Uterus (tissue), 3 donors: ENCODE measurements at regions not wholly inside any gene's neighbourhood (a gene's known extent, or its start where the extent isn't known, plus 50 kb on each side); places are given as distances from the start of the nearest gene placed in this dataset.
A peak's percentile ranks its signal among the peaks of the same experiment; 100 is the strongest.

Experiments
- DNase-seq, 2 donors: peaks; one replicate each; pipeline ENCODE4 v3.0.0-alpha.2; 2019 to 2020
- H3K27ac ChIP-seq, 2 donors: fragments of 200-600 bp; sonication (generic); 1 replicate in 1 of 2; 2 replicates in 1 of 2; pipeline ENCODE4 v1.5.1; 2016 to 2018
- H3K27me3 ChIP-seq, 2 donors: fragments of 200-600 bp; sonication (generic); one replicate each; pipeline ENCODE4 v1.5.1; 2018 to 2019; ENCODE audit warnings: control low read depth in 1 of 2
- H3K36me3 ChIP-seq, 2 donors: fragments of 200-600 bp; sonication (generic); one replicate each; pipeline ENCODE4 v1.5.1; 2019; ENCODE audit warnings: control low read depth in 1 of 2
- H3K4me1 ChIP-seq, 2 donors: fragments of 200-600 bp; sonication (generic); one replicate each; pipeline ENCODE4 v1.5.1; 2018 to 2019; ENCODE audit warnings: control low read depth in 1 of 2
- H3K4me3 ChIP-seq, 2 donors: fragments of 200-600 bp; sonication (generic); 1 replicate in 1 of 2; 2 replicates in 1 of 2; pipeline ENCODE4 v1.5.1; 2018 to 2019; ENCODE audit warnings: mild to moderate bottlenecking in 1 of 2
- H3K9me3 ChIP-seq, 2 donors: fragments of 200-600 bp; sonication (generic); one replicate each; pipeline ENCODE4 v1.5.1; 2019; ENCODE audit warnings: control low read depth in 1 of 2
- CTCF ChIP-seq, 4 experiments: fragments of 200-600 bp in 2 of 4; fragments of 450-650 bp in 2 of 4; sonication (generic) in 2 of 4; IDR thresholded peaks; one replicate each; pipeline ENCODE4 v1.5.1; 2016 to 2019; ENCODE audit warnings: antibody characterized with exemption in 4 of 4, mild to moderate bottlenecking in 2 of 4, moderate library complexity in 1 of 4
- POLR2A ChIP-seq, 2 donors: fragments of 450-650 bp; IDR thresholded peaks; one replicate each; pipeline ENCODE4 v1.6.1; 2016; ENCODE audit warnings: antibody characterized with exemption in 2 of 2, mild to moderate bottlenecking in 1 of 2, moderate library complexity in 1 of 2
- intact Hi-C: fragments of 100-400 bp; cut with DNase I; formaldehyde crosslinking; loops from one replicate; pipeline ENCODE4 v1.15.1; 2023; ENCODE audit warnings: low total_unique reads
- donor health status: DM: yes; HTN: yes; CAD: no.

GRCh38 chr12:115323223-115323905 lies 639.4 kb upstream of the TBX3 start:
- H3K4me1 ChIP-seq = no peaks in the 10 kb centered on the region
- H3K36me3 ChIP-seq = no peaks in the 10 kb centered on the region
- no peak overlapping the region for H3K4me3 ChIP-seq
- H3K9me3 ChIP-seq = no peaks in the 10 kb centered on the region
- intact Hi-C loops = no loop called here
- DNase-seq = no peak
- TF ChIP-seq POLR2A (IDR thresholded peaks at IDR 0.05) = no peak
- TF ChIP-seq CTCF (IDR thresholded peaks at IDR 0.05) = no peak
- H3K27me3 ChIP-seq = no peaks in the 10 kb centered on the region
- H3K27ac ChIP-seq = no peak overlapping the region

GRCh38 chr12:115322275-115322674 lies 638.3 kb upstream of the TBX3 start:
- H3K4me1 ChIP-seq = no peaks in the 10 kb centered on the region
- no peaks in the 10 kb centered on the region for H3K36me3 ChIP-seq
- no peak overlapping the region for H3K27ac ChIP-seq
- no peak for DNase-seq
- intact Hi-C loops = no loop called here
- H3K4me3 ChIP-seq = no peak overlapping the region
- TF ChIP-seq POLR2A (IDR thresholded peaks at IDR 0.05) = no peak
- TF ChIP-seq CTCF (IDR thresholded peaks at IDR 0.05) = no peak
- H3K27me3 ChIP-seq = no peaks in the 10 kb centered on the region
- no peaks in the 10 kb centered on the region for H3K9me3 ChIP-seq

- no peaks in the 10 kb centered on the region for H3K27me3 ChIP-seq
- intact Hi-C loops = no loop called here
- no peak overlapping the region for H3K4me3 ChIP-seq
- no peak overlapping the region for H3K27ac ChIP-seq
- no peaks in the 10 kb centered on the region for H3K9me3 ChIP-seq
- H3K36me3 ChIP-seq = no peaks in the 10 kb centered on the region
- peak; percentile 24 to 35 for DNase-seq
- H3K4me1 ChIP-seq = no peaks in the 10 kb centered on the region
- TF ChIP-seq POLR2A (IDR thresholded peaks at IDR 0.05) (no peak), CTCF (IDR thresholded peaks at IDR 0.05) (no peak)
Measured at GRCh38 chr12:115320967-115321366, 637.0 kb upstream of the TBX3 start.

GRCh38 chr12:115320451-115320850 lies 636.5 kb upstream of the TBX3 start:
- TF ChIP-seq POLR2A (IDR thresholded peaks at IDR 0.05) (no peak), CTCF (IDR thresholded peaks at IDR 0.05) (no peak)
- H3K4me3 ChIP-seq = no peak overlapping the region
- no peaks in the 10 kb centered on the region for H3K4me1 ChIP-seq
- H3K9me3 ChIP-seq = no peaks in the 10 kb centered on the region
- no peaks in the 10 kb centered on the region for H3K36me3 ChIP-seq
- intact Hi-C loops = no loop called here
- no peak for DNase-seq
- no peaks in the 10 kb centered on the region for H3K27me3 ChIP-seq
- H3K27ac ChIP-seq = no peak overlapping the region

- TF ChIP-seq CTCF (IDR thresholded peaks at IDR 0.05) = no peak
- TF ChIP-seq POLR2A (IDR thresholded peaks at IDR 0.05) = no peak
- Histone ChIP-seq H3K9me3 (no peaks in the 10 kb centered on the region), H3K27ac (no peak overlapping the region), H3K4me3 (no peak overlapping the region), H3K36me3 (no peaks in the 10 kb centered on the region), H3K27me3 (no peaks in the 10 kb centered on the region), H3K4me1 (no peaks in the 10 kb centered on the region)
- intact Hi-C loops = no loop called here
- no peak for DNase-seq
Measured at GRCh38 chr12:115319446-115320040, 635.6 kb upstream of the TBX3 start.
